ENCODE measurements at regions not wholly inside any gene's neighbourhood (a gene's known extent, or its start where the extent isn't known, plus 50 kb on each side); places are given as distances from the start of the nearest gene placed in this dataset.

GRCh38 chr14:48253020-48253419 lies 577.6 kb upstream of the MDGA2 start:
- WGBS (ENCODE audit: low lambda C conversion rate), result 36% methylated on average over 4 of the region's 4 CpGs
- CTCF ChIA-PET, result no interaction called here

GRCh38 chr14:48251290-48251689 lies 575.9 kb upstream of the MDGA2 start:
- ChIA-PET POLR2A (no interaction called here), CTCF (no interaction called here)
- Histone ChIP-seq H4K20me1 (ENCODE audit: insufficient read depth) (no peaks in the 10 kb centered on the region), H3F3A (replicated peaks; ENCODE audit: insufficient read depth) (no peaks in the 10 kb centered on the region), H3K27ac (ENCODE audit: low read depth in 2 of 2, low read length in 1 of 2) (no peak overlapping the region), H3K9me3 (no peaks in the 10 kb centered on the region), H3K9ac (no peak overlapping the region), H3K9me2 (no peaks in the 10 kb centered on the region), H3K4me2 (no peak overlapping the region), H3K4me1 (ENCODE audit: control insufficient read depth in 1 of 2, insufficient read depth in 2 of 2, low read depth in 1 of 2, low read length in 1 of 2) (no peaks in the 10 kb centered on the region), H3K79me2 (ENCODE audit: insufficient read depth) (no peaks in the 10 kb centered on the region), H3K4me3 (ENCODE audit: low read depth in 2 of 2, low read length in 1 of 2) (no peak overlapping the region), H2AFZ (ENCODE audit: low read depth) (no peak overlapping the region), H3K27me3 (ENCODE audit: insufficient read depth) (no peaks in the 10 kb centered on the region), H3K36me3 (replicated peaks in 1 of 2; ENCODE audit: control insufficient read depth in 1 of 2, insufficient read depth in 2 of 2, low read length in 1 of 2) (no peaks in the 10 kb centered on the region)
- 72% methylated on average over 5 of the region's 5 CpGs for WGBS (ENCODE audit: low lambda C conversion rate)
- no peak for DNase-seq
- TF ChIP-seq MXI1 (IDR thresholded peaks at IDR 0.05; ENCODE audit: low read depth, low read length), result no peak

More at GRCh38 chr14:48253020-48253419, 577.6 kb upstream of the MDGA2 start:
- no peaks in the 10 kb centered on the region for H3F3A ChIP-seq (replicated peaks; ENCODE audit: insufficient read depth)
- H3K9me2 ChIP-seq, result no peaks in the 10 kb centered on the region
- DNase-seq, result no peak
- H3K27ac ChIP-seq (ENCODE audit: low read depth in 2 of 2, low read length in 1 of 2), result no peak overlapping the region
- no peak overlapping the region for H3K4me3 ChIP-seq (ENCODE audit: low read depth in 2 of 2, low read length in 1 of 2)
- no peaks in the 10 kb centered on the region for H4K20me1 ChIP-seq (ENCODE audit: insufficient read depth)
- POLR2A ChIA-PET, result no interaction called here
- no peaks in the 10 kb centered on the region for H3K79me2 ChIP-seq (ENCODE audit: insufficient read depth)
- H3K9me3 ChIP-seq, result no peaks in the 10 kb centered on the region
- no peak overlapping the region for H3K4me2 ChIP-seq
- no peaks in the 10 kb centered on the region for H3K27me3 ChIP-seq (ENCODE audit: insufficient read depth)
- TF ChIP-seq RAD21 (IDR thresholded peaks at IDR 0.05; ENCODE audit: low read length) (no peak), ELF1 (IDR thresholded peaks at IDR 0.05) (no peak), TAF1 (IDR thresholded peaks at IDR 0.05; ENCODE audit: borderline replicate concordance, low read depth, low read length) (no peak), RCOR1 (IDR thresholded peaks at IDR 0.05; ENCODE audit: low read length) (no peak), ZBTB33 (IDR thresholded peaks at IDR 0.05; ENCODE audit: borderline replicate concordance, low read depth) (no peak)
- H2AFZ ChIP-seq (ENCODE audit: low read depth), result no peak overlapping the region
- H3K36me3 ChIP-seq (replicated peaks in 1 of 2; ENCODE audit: control insufficient read depth in 1 of 2, insufficient read depth in 2 of 2, low read length in 1 of 2), result no peaks in the 10 kb centered on the region
- H3K9ac ChIP-seq, result no peak overlapping the region
- no peaks in the 10 kb centered on the region for H3K4me1 ChIP-seq (ENCODE audit: control insufficient read depth in 1 of 2, insufficient read depth in 2 of 2, low read depth in 1 of 2, low read length in 1 of 2)

GRCh38 chr14:48250575-48250974 lies 575.2 kb upstream of the MDGA2 start:
- H3K9ac ChIP-seq, result no peak overlapping the region
- no peaks in the 10 kb centered on the region for H3K4me1 ChIP-seq (ENCODE audit: control insufficient read depth in 1 of 2, insufficient read depth in 2 of 2, low read depth in 1 of 2, low read length in 1 of 2)
- H3K27ac ChIP-seq (ENCODE audit: low read depth in 2 of 2, low read length in 1 of 2), result no peak overlapping the region
- H3K4me2 ChIP-seq, result no peak overlapping the region
- ChIA-PET CTCF (no interaction called here), POLR2A (no interaction called here)
- no peak for DNase-seq
- WGBS (ENCODE audit: low lambda C conversion rate), result 40% methylated on average over 5 of the region's 5 CpGs
- H3K27me3 ChIP-seq (ENCODE audit: insufficient read depth), result no peaks in the 10 kb centered on the region
- TF ChIP-seq GABPA (IDR thresholded peaks at IDR 0.05; ENCODE audit: low read depth), result no peak
- no peak for TF ChIP-seq EZH2phosphoT487 (IDR thresholded peaks at IDR 0.05; ENCODE audit: borderline replicate concordance, low read depth)
- TF ChIP-seq RCOR1 (IDR thresholded peaks at IDR 0.05; ENCODE audit: low read length), result no peak
- TF ChIP-seq TEAD4 (IDR thresholded peaks at IDR 0.05; ENCODE audit: borderline replicate concordance, insufficient read depth), result no peak
- no peak for TF ChIP-seq FOXJ3 (CRISPR knock-in tag; IDR thresholded peaks at IDR 0.05)
- TF ChIP-seq SIN3A (IDR thresholded peaks at IDR 0.05; ENCODE audit: borderline replicate concordance, low read depth, low read length), result no peak
- TF ChIP-seq TCF12 (IDR thresholded peaks at IDR 0.05), result no peak
- no peak for TF ChIP-seq GATA2 (CRISPR knock-in tag; IDR thresholded peaks at IDR 0.05)
- no peak for TF ChIP-seq YY1 (IDR thresholded peaks at IDR 0.05; ENCODE audit: low read depth)
- no peak for TF ChIP-seq PBX3 (IDR thresholded peaks at IDR 0.05)
- no peak for TF ChIP-seq MAX (IDR thresholded peaks at IDR 0.05; ENCODE audit: low read depth)
- no peak for TF ChIP-seq MXI1 (IDR thresholded peaks at IDR 0.05; ENCODE audit: low read depth, low read length)
- TF ChIP-seq NFIC (IDR thresholded peaks at IDR 0.05; ENCODE audit: borderline replicate concordance), result no peak
- no peaks in the 10 kb centered on the region for H3F3A ChIP-seq (replicated peaks; ENCODE audit: insufficient read depth)
- H3K9me2 ChIP-seq, result no peaks in the 10 kb centered on the region
- H2AFZ ChIP-seq (ENCODE audit: low read depth), result no peak overlapping the region
- H3K79me2 ChIP-seq (ENCODE audit: insufficient read depth), result no peaks in the 10 kb centered on the region
- H4K20me1 ChIP-seq (ENCODE audit: insufficient read depth), result no peaks in the 10 kb centered on the region
- H3K36me3 ChIP-seq (replicated peaks in 1 of 2; ENCODE audit: control insufficient read depth in 1 of 2, insufficient read depth in 2 of 2, low read length in 1 of 2), result no peaks in the 10 kb centered on the region
- no peak overlapping the region for H3K4me3 ChIP-seq (ENCODE audit: low read depth in 2 of 2, low read length in 1 of 2)
- H3K9me3 ChIP-seq, result no peaks in the 10 kb centered on the region

Data from SK-N-SH (cell line).